IPS-NIHi7 (cell line): ENCODE measurements at regions not wholly inside any gene's neighbourhood (a gene's known extent, or its start where the extent isn't known, plus 50 kb on each side); places are given as distances from the start of the nearest gene placed in this dataset.
"Not testable (repeated sequence)": the region's sequence is repeated elsewhere in the genome, so short reads cannot be mapped to it uniquely, and the experiment has no call there.

Source experiments
- DNase-seq: peaks from one replicate; pipeline ENCODE4 v3.0.0; 2012; ENCODE audit warnings: mixed read lengths; ENCODE audit errors: extremely low spot score

- no peak for DNase-seq
These were observed 107.1 kb upstream of the TSC22D2 start for GRCh38 chr3:150300852-150301517.

- DNase-seq, result no peak
These were observed 107.7 kb upstream of the TSC22D2 start for GRCh38 chr3:150300388-150300787.

- DNase-seq, result peak; percentile 40
These were observed 108.9 kb upstream of the TSC22D2 start for GRCh38 chr3:150299201-150299600.

- DNase-seq, result no peak
These were observed 111.1 kb upstream of the TSC22D2 start for GRCh38 chr3:150296966-150297365.

- no peak for DNase-seq
These were observed 111.9 kb upstream of the TSC22D2 start for GRCh38 chr3:150296123-150296735.

- DNase-seq, result no peak
These were observed 114.6 kb upstream of the TSC22D2 start for GRCh38 chr3:150293401-150294001.

- no peak for DNase-seq
These were observed 115.2 kb upstream of the TSC22D2 start for GRCh38 chr3:150292891-150293290.

GRCh38 chr3:150291515-150291914 lies 116.6 kb upstream of the TSC22D2 start:
- no peak for DNase-seq

- DNase-seq, result peak; percentile 68
These were observed 121.5 kb upstream of the TSC22D2 start for GRCh38 chr3:150286390-150287147.

GRCh38 chr3:150285601-150286000 lies 122.5 kb upstream of the TSC22D2 start:
- DNase-seq, result no peak

- peak; percentile 33 for DNase-seq
These were observed 129.2 kb upstream of the TSC22D2 start for GRCh38 chr3:150278843-150279381.

- no peak for DNase-seq
These were observed 129.9 kb upstream of the TSC22D2 start for GRCh38 chr3:150278195-150278594.

- no peak for DNase-seq
These were observed 130.7 kb upstream of the TSC22D2 start for GRCh38 chr3:150277444-150277843.

GRCh38 chr3:150275941-150276340 lies 132.2 kb upstream of the TSC22D2 start:
- no peak for DNase-seq

- no peak for DNase-seq
These were observed 133.7 kb upstream of the TSC22D2 start for GRCh38 chr3:150274372-150274771.

GRCh38 chr3:150273396-150273795 lies 134.7 kb upstream of the TSC22D2 start:
- DNase-seq, result no peak

GRCh38 chr3:150271591-150271960 lies 136.5 kb upstream of the TSC22D2 start:
- no peak for DNase-seq

GRCh38 chr3:150270883-150271590 lies 137.1 kb upstream of the TSC22D2 start:
- DNase-seq, result no peak

GRCh38 chr3:150270444-150270843 lies 137.7 kb upstream of the TSC22D2 start:
- DNase-seq, result not testable (repeated sequence)

- no peak for DNase-seq
These were observed 138.6 kb upstream of the TSC22D2 start for GRCh38 chr3:150269526-150269925.
